CD8-positive, alpha-beta memory T cell (primary cell): ENCODE measurements at regions not wholly inside any gene's neighbourhood (a gene's known extent, or its start where the extent isn't known, plus 50 kb on each side); places are given as distances from the start of the nearest gene placed in this dataset.

Experiments used
- CTCF ChIA-PET: fragments of 350-600 bp; sonication (Branson Sonifier 250); formaldehyde crosslinking; loops from one replicate; lab custom pipeline; 2021; ENCODE audit warnings: antibody characterized with exemption; lab: Charles Lee
- POLR2A ChIA-PET: fragments of 350-600 bp; sonication (Branson Sonifier 250); formaldehyde crosslinking; loops from one replicate; lab custom pipeline; 2021; ENCODE audit warnings: antibody characterized with exemption; lab: Charles Lee
- DNase-seq, 5 donors: peaks; one replicate each; pipeline versions ENCODE4 v3.0.0 to v3.0.0-alpha.2; 2020 to 2022; ENCODE audit warnings: mixed read lengths in 1 of 5
- H3K27ac ChIP-seq: one replicate; pipeline ENCODE4 v1.7.0; 2013; ENCODE audit warnings: low read depth, mild to moderate bottlenecking, low read length, moderate library complexity
- H3K27me3 ChIP-seq: 2 replicates; pipeline ENCODE4 v1.7.0; 2013; ENCODE audit warnings: low read length, mild to moderate bottlenecking; ENCODE audit not compliant: insufficient read depth, poor library complexity, severe bottlenecking
- H3K36me3 ChIP-seq: 2 replicates; pipeline ENCODE4 v1.7.0; 2013; ENCODE audit warnings: mild to moderate bottlenecking, low read length, moderate library complexity; ENCODE audit not compliant: insufficient read depth
- H3K4me1 ChIP-seq: 2 replicates; pipeline ENCODE4 v1.7.0; 2013; ENCODE audit warnings: mild to moderate bottlenecking, low read length, moderate library complexity; ENCODE audit not compliant: insufficient read depth
- H3K4me3 ChIP-seq: 2 replicates; pipeline ENCODE4 v1.7.0; 2013; ENCODE audit warnings: mild to moderate bottlenecking, low read length
- H3K9me3 ChIP-seq: 2 replicates; pipeline ENCODE4 v1.7.0; 2013; ENCODE audit warnings: mild to moderate bottlenecking, low read length
- H3K27ac Mint-ChIP-seq, 8 donors: one replicate each; pipeline ENCODE4 v1.8.0; 2020 to 2021; ENCODE audit warnings: mixed read lengths in 8 of 8, mild to moderate bottlenecking in 6 of 8, inconsistent platforms in 3 of 8, moderate library complexity in 3 of 8
- H3K27me3 Mint-ChIP-seq, 2 donors: one replicate each; pipeline ENCODE4 v1.8.0; 2020 to 2021; ENCODE audit warnings: mixed read lengths in 2 of 2, mild to moderate bottlenecking in 1 of 2, moderate library complexity in 1 of 2
- H3K36me3 Mint-ChIP-seq, 3 donors: one replicate each; pipeline ENCODE4 v1.8.0; 2020 to 2021; ENCODE audit warnings: mixed read lengths in 3 of 3, inconsistent platforms in 1 of 3, mild to moderate bottlenecking in 1 of 3
- H3K4me1 Mint-ChIP-seq, 3 donors: one replicate each; pipeline ENCODE4 v1.8.0; 2020 to 2021; ENCODE audit warnings: mixed read lengths in 3 of 3, inconsistent platforms in 1 of 3, mild to moderate bottlenecking in 1 of 3
- H3K4me3 Mint-ChIP-seq, 7 donors: one replicate each; pipeline ENCODE4 v1.8.0; 2020 to 2021; ENCODE audit warnings: mixed read lengths in 7 of 7, mild to moderate bottlenecking in 6 of 7, moderate library complexity in 4 of 7, inconsistent platforms in 2 of 7
- H3K9me3 Mint-ChIP-seq, 5 donors: one replicate each; pipeline ENCODE4 v1.8.0; 2020 to 2022; ENCODE audit warnings: mixed read lengths in 5 of 5, mild to moderate bottlenecking in 3 of 5, moderate library complexity in 2 of 5, inconsistent platforms in 1 of 5

- Histone ChIP-seq H3K4me3 (no peak overlapping the region), H3K4me1 (no peaks in the 10 kb centered on the region), H3K27me3 (no peaks in the 10 kb centered on the region), H3K27ac (no peak overlapping the region), H3K9me3 (no peaks in the 10 kb centered on the region), H3K36me3 (no peaks in the 10 kb centered on the region)
- Mint-ChIP-seq H3K27ac (no peak overlapping the region), H3K36me3 (no peaks in the 10 kb centered on the region), H3K27me3 (peaks cover 0 to 4% of the 10 kb centered on the region in 2 donors), H3K4me3 (no peak overlapping the region), H3K4me1 (no peaks in the 10 kb centered on the region), H3K9me3 (peaks cover 0 to 22% (median 3%) of the 10 kb centered on the region in 5 donors)
- ChIA-PET POLR2A (no interaction called here), CTCF (no interaction called here)
- no peak for DNase-seq
Observed at GRCh38 chr11:127202105-127202504, 201.5 kb upstream of the KIRREL3 start.

- ChIA-PET CTCF (no interaction called here), POLR2A (no interaction called here)
- Mint-ChIP-seq H3K9me3 (peaks cover 0 to 14% (median 4%) of the 10 kb centered on the region in 5 donors), H3K27me3 (no peaks in the 10 kb centered on the region), H3K4me3 (no peak overlapping the region), H3K4me1 (no peaks in the 10 kb centered on the region), H3K36me3 (no peaks in the 10 kb centered on the region), H3K27ac (no peak overlapping the region)
- no peaks in the 10 kb centered on the region for H3K4me1 ChIP-seq
- no peak for DNase-seq
- H3K9me3 ChIP-seq, result no peaks in the 10 kb centered on the region
- H3K27me3 ChIP-seq, result no peaks in the 10 kb centered on the region
- no peak overlapping the region for H3K4me3 ChIP-seq
- H3K27ac ChIP-seq, result no peak overlapping the region
- no peaks in the 10 kb centered on the region for H3K36me3 ChIP-seq
Observed at GRCh38 chr11:127199306-127199801, 198.8 kb upstream of the KIRREL3 start.

GRCh38 chr11:127195501-127196120, 195.0 kb upstream of the KIRREL3 start:
- H3K36me3 Mint-ChIP-seq, result no peaks in the 10 kb centered on the region
- H3K27ac Mint-ChIP-seq, result no peak overlapping the region
- Histone ChIP-seq H3K27ac (no peak overlapping the region), H3K9me3 (no peaks in the 10 kb centered on the region), H3K4me3 (no peak overlapping the region), H3K27me3 (no peaks in the 10 kb centered on the region), H3K4me1 (no peaks in the 10 kb centered on the region), H3K36me3 (no peaks in the 10 kb centered on the region)
- ChIA-PET CTCF (interaction anchor here (1.1 kb wide), 1 partner anchor 13 kb away, joined by 3 read pairs; no protein-coding TSS in a partner anchor), POLR2A (no interaction called here)
- no peak overlapping the region for H3K4me3 Mint-ChIP-seq
- DNase-seq, result no peak
- H3K9me3 Mint-ChIP-seq, result peaks cover 0 to 10% (median under 1%) of the 10 kb centered on the region in 5 donors
- no peaks in the 10 kb centered on the region for H3K27me3 Mint-ChIP-seq
- no peaks in the 10 kb centered on the region for H3K4me1 Mint-ChIP-seq

- POLR2A ChIA-PET, result no interaction called here
- Mint-ChIP-seq H3K4me1 (no peaks in the 10 kb centered on the region), H3K27me3 (no peaks in the 10 kb centered on the region), H3K9me3 (peaks cover 0 to 9% (median 0%) of the 10 kb centered on the region in 5 donors), H3K36me3 (no peaks in the 10 kb centered on the region), H3K4me3 (no peak overlapping the region), H3K27ac (no peak overlapping the region)
- H3K27ac ChIP-seq, result no peak overlapping the region
- no peaks in the 10 kb centered on the region for H3K4me1 ChIP-seq
- CTCF ChIA-PET, result no interaction called here
- H3K4me3 ChIP-seq, result no peak overlapping the region
- no peaks in the 10 kb centered on the region for H3K36me3 ChIP-seq
- H3K9me3 ChIP-seq, result no peaks in the 10 kb centered on the region
- DNase-seq, result no peak
- H3K27me3 ChIP-seq, result no peaks in the 10 kb centered on the region
Observed at GRCh38 chr11:127194521-127194920, 194.0 kb upstream of the KIRREL3 start.

- no peak overlapping the region for H3K4me3 Mint-ChIP-seq
- no peak overlapping the region for H3K27ac Mint-ChIP-seq
- CTCF ChIA-PET, result no interaction called here
- POLR2A ChIA-PET, result no interaction called here
- Histone ChIP-seq H3K27ac (no peak overlapping the region), H3K9me3 (no peaks in the 10 kb centered on the region), H3K27me3 (no peaks in the 10 kb centered on the region), H3K4me1 (no peaks in the 10 kb centered on the region), H3K4me3 (no peak overlapping the region), H3K36me3 (no peaks in the 10 kb centered on the region)
- DNase-seq, result no peak
- H3K36me3 Mint-ChIP-seq, result no peaks in the 10 kb centered on the region
- H3K4me1 Mint-ChIP-seq, result no peaks in the 10 kb centered on the region
- peaks cover 0 to 9% (median 0%) of the 10 kb centered on the region in 5 donors for H3K9me3 Mint-ChIP-seq
- peaks cover 0 to under 1% of the 10 kb centered on the region in 2 donors for H3K27me3 Mint-ChIP-seq
Observed at GRCh38 chr11:127193950-127194349, 193.4 kb upstream of the KIRREL3 start.

- no peaks in the 10 kb centered on the region for H3K4me1 ChIP-seq
- DNase-seq, result no peak
- H3K27me3 Mint-ChIP-seq, result peaks cover 0 to 4% of the 10 kb centered on the region in 2 donors
- H3K27ac Mint-ChIP-seq, result no peak overlapping the region
- no peak overlapping the region for H3K27ac ChIP-seq
- no peak overlapping the region for H3K4me3 ChIP-seq
- H3K36me3 ChIP-seq, result no peaks in the 10 kb centered on the region
- H3K4me1 Mint-ChIP-seq, result no peaks in the 10 kb centered on the region
- no peak overlapping the region for H3K4me3 Mint-ChIP-seq
- POLR2A ChIA-PET, result no interaction called here
- peaks cover 0 to 9% (median 0%) of the 10 kb centered on the region in 5 donors for H3K9me3 Mint-ChIP-seq
- no peaks in the 10 kb centered on the region for H3K27me3 ChIP-seq
- CTCF ChIA-PET, result no interaction called here
- H3K36me3 Mint-ChIP-seq, result no peaks in the 10 kb centered on the region
- H3K9me3 ChIP-seq, result no peaks in the 10 kb centered on the region
Observed at GRCh38 chr11:127191689-127192088, 191.1 kb upstream of the KIRREL3 start.

GRCh38 chr11:127191261-127191660, 190.7 kb upstream of the KIRREL3 start:
- Mint-ChIP-seq H3K27me3 (peaks cover 0 to 4% of the 10 kb centered on the region in 2 donors), H3K4me1 (no peaks in the 10 kb centered on the region), H3K9me3 (peaks cover 0 to 9% (median 0%) of the 10 kb centered on the region in 5 donors), H3K36me3 (no peaks in the 10 kb centered on the region), H3K4me3 (no peak overlapping the region), H3K27ac (no peak overlapping the region)
- POLR2A ChIA-PET, result no interaction called here
- Histone ChIP-seq H3K27ac (no peak overlapping the region), H3K9me3 (no peaks in the 10 kb centered on the region), H3K4me3 (no peak overlapping the region), H3K4me1 (no peaks in the 10 kb centered on the region), H3K27me3 (no peaks in the 10 kb centered on the region), H3K36me3 (no peaks in the 10 kb centered on the region)
- DNase-seq, result no peak
- CTCF ChIA-PET, result no interaction called here

GRCh38 chr11:127182586-127183203, 182.1 kb upstream of the KIRREL3 start:
- H3K9me3 ChIP-seq, result no peaks in the 10 kb centered on the region
- Mint-ChIP-seq H3K27ac (no peak overlapping the region), H3K9me3 (peaks cover 0 to under 1% (median 0%) of the 10 kb centered on the region in 5 donors), H3K4me1 (no peaks in the 10 kb centered on the region), H3K27me3 (peaks cover 0 to 2% of the 10 kb centered on the region in 2 donors), H3K36me3 (no peaks in the 10 kb centered on the region), H3K4me3 (no peak overlapping the region)
- ChIA-PET POLR2A (no interaction called here), CTCF (no interaction called here)
- H3K4me3 ChIP-seq, result no peak overlapping the region
- H3K27ac ChIP-seq, result no peak overlapping the region
- no peaks in the 10 kb centered on the region for H3K36me3 ChIP-seq
- no peaks in the 10 kb centered on the region for H3K27me3 ChIP-seq
- no peak for DNase-seq
- H3K4me1 ChIP-seq, result no peaks in the 10 kb centered on the region
